Raji (cell line): ENCODE measurements at regions not wholly inside any gene's neighbourhood (a gene's known extent, or its start where the extent isn't known, plus 50 kb on each side); places are given as distances from the start of the nearest gene placed in this dataset.

ENCODE experiments used
- POLR2A ChIP-seq: IDR thresholded peaks from 2 replicates; pipeline ENCODE4 v1.6.1; 2011; ENCODE audit warnings: low read depth, low read length, control low read depth; ENCODE audit not compliant: insufficient read depth

DNA sequence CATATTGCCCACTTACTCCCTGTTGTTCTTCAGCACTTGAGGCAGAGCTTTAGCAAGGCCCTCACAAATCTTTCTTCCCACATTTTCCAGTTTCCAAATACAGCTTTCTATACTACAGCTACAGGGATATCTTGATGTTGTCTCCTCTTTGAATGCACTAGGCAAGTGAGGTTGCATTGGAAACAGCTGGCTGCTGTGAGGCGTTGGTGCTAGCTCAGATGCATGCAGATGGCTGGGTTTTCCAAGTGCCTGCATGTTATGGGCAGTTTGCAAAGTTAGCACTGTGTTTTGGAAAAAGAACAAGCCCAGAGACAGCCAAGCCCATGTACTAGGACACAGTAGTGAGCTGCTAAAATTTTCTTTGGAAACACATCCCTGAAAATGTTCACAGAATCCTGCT, 315.1 kb upstream of the RASGEF1B start:
- no peak for TF ChIP-seq POLR2A

- no peak for TF ChIP-seq POLR2A
These were observed 314.5 kb upstream of the RASGEF1B start for GRCh38 chr4:81786063-81786763.

DNA sequence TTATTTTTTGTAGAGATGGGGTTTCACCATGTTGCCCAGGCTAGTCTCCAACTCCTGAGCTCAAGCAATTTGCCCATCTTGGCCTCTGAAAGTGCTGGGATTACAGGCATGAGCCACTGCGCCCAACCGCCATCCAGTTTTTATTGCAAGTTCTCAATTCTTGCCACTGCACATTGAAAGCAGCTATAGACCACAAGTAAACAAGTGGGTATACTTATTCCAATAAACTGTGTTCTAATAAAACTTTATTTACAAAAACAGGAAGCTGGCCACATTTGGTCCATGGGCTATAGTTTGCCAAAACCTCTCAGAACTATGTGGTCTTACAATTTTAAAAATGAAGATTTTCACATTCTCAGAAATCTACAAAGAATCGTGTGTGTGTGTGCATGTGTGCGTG, 313.6 kb upstream of the RASGEF1B start:
- TF ChIP-seq POLR2A, result no peak

DNA sequence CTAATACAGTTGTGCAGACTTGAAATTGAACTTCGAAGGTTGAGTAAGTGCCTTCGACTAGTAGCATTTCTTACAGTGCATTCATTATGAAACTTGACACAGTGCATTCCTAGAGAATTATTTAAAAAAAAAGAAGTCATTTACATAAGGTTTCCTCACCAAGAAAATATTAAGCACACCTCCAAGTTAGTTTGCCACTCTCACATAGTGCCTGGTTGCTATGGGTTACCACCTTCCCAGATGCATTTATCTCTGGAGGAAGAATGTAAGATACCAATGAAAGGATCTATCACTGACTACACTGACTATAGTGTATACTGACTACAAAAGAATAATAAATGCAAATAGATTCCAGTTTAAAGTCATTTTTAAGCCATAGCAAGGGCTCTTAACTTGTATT, 311.9 kb upstream of the RASGEF1B start:
- TF ChIP-seq POLR2A, result no peak

DNA sequence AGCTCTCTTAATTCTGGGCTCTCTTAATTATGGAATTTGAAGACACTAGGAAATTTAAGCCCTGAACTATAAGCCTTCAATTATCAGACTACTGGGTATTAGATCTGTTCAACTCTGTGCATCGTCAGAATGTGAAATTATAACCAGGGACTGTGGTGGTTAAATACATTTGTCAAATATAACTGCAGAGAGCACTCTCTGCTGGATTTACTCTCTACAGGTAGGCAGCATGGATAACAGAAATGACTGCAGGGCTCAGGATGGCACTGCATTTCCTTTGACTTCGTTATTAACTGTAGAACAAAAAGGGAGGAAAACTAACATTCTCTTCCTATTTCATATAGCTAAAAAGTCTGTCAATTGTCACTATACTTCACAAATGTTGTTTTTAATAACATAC, 310.1 kb upstream of the RASGEF1B start:
- TF ChIP-seq POLR2A, result no peak

DNA sequence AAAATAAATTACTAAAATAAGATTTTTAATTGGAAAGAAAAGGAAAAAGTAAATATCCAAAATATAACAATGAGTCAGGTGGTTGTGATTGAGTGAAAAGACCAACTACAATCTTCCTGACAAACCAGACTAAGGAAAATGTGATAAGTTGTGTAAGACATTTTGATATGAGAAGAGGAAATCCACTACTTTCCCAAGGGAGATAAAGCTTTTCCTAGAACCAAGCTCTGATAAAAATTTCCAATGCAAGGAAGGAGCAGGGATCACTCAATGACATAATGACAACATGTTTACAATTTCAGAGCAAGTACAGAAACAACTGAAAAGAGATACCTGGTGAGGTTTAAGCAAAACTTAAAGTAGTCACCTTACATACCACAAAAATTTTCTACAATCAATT, 305.1 kb upstream of the RASGEF1B start:
- TF ChIP-seq POLR2A, result no peak

DNA sequence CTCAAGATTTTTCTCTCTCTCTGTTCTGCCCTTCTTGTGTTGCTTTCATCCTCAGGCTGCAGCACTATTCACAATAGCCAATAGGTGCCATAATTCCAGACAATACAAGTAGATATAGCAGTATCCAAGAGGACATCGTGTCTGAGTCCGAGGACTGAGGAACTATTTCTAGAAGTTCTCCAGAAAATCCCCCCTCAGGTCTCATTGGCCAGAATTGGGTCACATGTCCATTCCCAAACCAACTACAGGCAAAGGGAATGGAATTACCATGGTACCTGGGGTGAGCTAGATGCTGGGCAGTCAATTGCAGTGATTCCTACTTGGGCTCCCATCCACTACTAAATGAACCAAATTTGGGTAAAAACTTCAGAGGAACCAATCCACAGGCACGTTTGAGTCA, 301.9 kb upstream of the RASGEF1B start:
- no peak for TF ChIP-seq POLR2A

DNA sequence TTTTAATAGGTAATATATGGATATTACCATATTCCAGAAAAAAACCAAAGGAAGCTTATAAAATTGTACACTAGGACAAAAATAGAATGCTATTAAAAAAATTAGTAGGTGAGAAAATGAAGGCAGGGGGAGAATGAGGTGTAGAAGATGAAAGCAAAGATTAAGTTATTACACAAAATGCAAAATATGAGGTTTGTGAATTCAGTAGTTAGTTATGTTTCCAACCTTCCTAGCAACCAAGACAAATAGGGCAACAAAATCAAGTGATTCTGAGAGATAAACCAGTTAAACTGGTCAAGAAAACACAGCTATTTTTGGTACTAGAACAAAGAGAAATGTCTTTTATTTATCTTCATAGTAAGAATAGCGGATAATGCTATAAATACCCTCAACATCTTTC, 300.0 kb upstream of the RASGEF1B start:
- TF ChIP-seq POLR2A, result no peak

DNA sequence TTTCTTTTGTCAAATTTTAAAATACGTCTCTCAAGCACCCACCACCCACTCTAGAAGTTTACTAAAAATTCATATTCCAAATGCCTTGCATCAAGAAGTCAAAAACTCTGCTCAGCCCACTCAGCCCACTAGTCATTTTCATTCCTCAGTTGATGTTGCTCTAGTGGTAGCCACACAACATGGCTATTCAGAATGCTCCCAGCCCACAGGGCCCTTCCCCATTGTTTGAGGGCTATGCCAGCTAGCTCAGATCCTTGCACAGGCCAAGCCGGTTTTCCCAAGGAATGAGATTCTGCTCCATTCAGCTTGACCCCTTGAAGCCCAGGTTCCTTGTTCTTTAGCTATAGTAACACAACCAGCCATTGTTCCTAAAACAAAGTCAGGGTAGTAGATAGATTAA, 297.5 kb upstream of the RASGEF1B start:
- no peak for TF ChIP-seq POLR2A

GRCh38 chr4:81758574-81759264, 287.0 kb upstream of the RASGEF1B start:
- no peak for TF ChIP-seq POLR2A

DNA sequence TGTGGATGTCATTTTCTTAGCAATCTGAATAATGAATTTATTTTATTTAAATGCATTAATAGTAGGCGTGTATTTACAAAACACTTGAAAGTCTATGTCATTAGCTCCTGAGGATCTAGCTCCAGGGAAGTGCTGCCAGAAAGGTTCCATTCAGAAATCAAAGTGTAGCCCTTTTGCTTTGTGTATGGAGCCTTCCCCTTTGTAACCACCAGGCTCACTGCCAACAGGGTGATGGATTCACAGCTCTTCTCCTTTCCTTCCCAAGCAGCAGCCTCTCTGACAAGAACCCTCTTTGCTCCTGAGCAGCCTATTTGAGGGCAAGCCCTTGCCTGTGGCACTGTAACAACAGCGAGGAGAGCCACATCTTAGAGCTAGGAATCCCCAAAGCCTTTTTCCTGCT, 286.0 kb upstream of the RASGEF1B start:
- TF ChIP-seq POLR2A, result no peak

- TF ChIP-seq POLR2A, result no peak
These were observed 285.3 kb upstream of the RASGEF1B start for GRCh38 chr4:81756973-81757372.

DNA sequence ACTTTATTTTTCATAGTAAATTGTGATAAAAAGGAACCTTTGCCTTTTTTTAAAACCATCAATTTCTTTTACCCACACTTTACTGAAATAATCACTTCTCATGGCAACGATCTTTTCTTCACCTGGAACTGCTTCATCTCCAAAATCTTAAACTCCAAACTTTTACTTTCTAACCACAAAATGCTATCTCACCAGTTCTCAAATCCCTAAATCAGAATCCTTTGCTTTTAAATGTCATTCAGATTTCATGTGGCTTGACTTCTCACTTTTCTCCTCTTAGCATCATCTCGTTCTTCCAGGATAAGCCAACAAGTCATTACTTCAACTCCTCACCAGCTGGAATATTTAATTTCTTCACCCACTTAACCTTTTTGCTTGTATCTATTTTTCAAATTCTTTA, 284.3 kb upstream of the RASGEF1B start:
- no peak for TF ChIP-seq POLR2A

DNA sequence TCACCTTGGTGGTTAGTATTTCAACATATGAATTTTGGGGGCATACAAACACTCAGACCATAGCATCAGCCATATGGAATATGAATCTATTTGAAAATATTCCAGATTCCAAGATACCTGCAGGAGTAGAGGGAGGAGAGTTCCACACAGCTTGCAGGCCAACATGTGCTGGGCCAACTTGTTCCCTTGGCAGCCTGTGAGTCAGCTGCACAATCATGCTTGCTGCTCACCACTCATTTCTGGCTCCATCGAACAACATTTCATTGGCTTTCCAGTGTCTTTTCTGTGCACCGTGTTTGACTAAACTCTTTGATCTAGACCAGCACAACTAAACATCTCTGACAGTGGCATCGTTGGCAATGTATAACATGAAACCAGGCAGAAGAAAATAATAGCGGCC, 282.5 kb upstream of the RASGEF1B start:
- no peak for TF ChIP-seq POLR2A

GRCh38 chr4:81751531-81752289, 280.0 kb upstream of the RASGEF1B start:
- TF ChIP-seq POLR2A, result no peak
